ENCODE measurements at regions not wholly inside any gene's neighbourhood (a gene's known extent, or its start where the extent isn't known, plus 50 kb on each side); places are given as distances from the start of the nearest gene placed in this dataset.

GRCh38 chr2:102943251-102943650, 181.4 kb downstream of the TMEM182 start:
- TF ChIP-seq HDGF (IDR thresholded peaks at IDR 0.05; ENCODE audit: borderline replicate concordance) (no peak), ZNF384 (IDR thresholded peaks at IDR 0.05) (no peak), BHLHE40 (IDR thresholded peaks at IDR 0.05; ENCODE audit: borderline replicate concordance) (no peak), TARDBP (IDR thresholded peaks at IDR 0.05) (no peak), FOXM1 (IDR thresholded peaks at IDR 0.05; ENCODE audit: borderline replicate concordance) (no peak), FOXA1 (IDR thresholded peaks at IDR 0.05) (no peak), NFRKB (IDR thresholded peaks at IDR 0.05) (no peak), LEF1 (IDR thresholded peaks at IDR 0.05; ENCODE audit: borderline replicate concordance) (no peak), ARNT (IDR thresholded peaks at IDR 0.05) (no peak), ELF4 (IDR thresholded peaks at IDR 0.05) (no peak), SUZ12 (IDR thresholded peaks at IDR 0.05) (no peak)
- TF ChIP-seq, protein P1, sequence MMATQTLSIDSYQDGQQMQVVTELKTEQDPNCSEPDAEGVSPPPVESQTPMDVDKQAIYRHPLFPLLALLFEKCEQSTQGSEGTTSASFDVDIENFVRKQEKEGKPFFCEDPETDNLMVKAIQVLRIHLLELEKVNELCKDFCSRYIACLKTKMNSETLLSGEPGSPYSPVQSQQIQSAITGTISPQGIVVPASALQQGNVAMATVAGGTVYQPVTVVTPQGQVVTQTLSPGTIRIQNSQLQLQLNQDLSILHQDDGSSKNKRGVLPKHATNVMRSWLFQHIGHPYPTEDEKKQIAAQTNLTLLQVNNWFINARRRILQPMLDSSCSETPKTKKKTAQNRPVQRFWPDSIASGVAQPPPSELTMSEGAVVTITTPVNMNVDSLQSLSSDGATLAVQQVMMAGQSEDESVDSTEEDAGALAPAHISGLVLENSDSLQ (IDR thresholded peaks at IDR 0.05) = no peak
- ChIA-PET POLR2A (no interaction called here), CTCF (no interaction called here)
- no peak for DNase-seq (ENCODE audit: extremely low spot score)

DNA sequence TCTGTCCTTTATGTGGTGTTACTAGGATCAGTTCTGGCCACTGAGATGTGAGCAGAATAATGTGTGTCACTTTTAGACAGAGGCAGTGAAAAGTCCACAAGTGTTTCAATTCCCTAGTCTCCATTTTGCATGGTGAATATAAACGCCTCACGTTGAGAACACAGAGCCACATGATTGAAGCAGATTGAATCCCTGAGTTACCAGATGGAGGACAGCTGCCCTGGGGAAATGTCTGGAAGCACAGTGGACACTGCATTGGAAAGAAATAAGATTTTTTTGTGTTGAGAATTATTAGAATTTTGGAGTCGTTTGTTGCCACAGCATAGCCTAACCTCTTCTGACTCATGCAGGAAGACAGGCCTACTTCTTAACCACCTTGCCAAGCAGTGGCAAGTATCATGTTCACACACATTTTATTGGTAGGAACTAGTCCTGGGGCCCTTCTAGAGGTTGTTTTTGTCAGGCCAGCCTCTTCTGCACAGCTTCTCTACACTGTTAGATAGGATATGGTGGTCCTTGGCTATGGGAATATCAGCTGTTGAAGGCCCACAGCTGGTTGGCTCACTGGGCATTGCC, 188.6 kb downstream of the TMEM182 start:
- no peak for DNase-seq (ENCODE audit: extremely low spot score)
- POLR2A ChIA-PET = no interaction called here
- CTCF ChIA-PET = no interaction called here
- no peak for TF ChIP-seq FOXA1 (IDR thresholded peaks at IDR 0.05)

DNA sequence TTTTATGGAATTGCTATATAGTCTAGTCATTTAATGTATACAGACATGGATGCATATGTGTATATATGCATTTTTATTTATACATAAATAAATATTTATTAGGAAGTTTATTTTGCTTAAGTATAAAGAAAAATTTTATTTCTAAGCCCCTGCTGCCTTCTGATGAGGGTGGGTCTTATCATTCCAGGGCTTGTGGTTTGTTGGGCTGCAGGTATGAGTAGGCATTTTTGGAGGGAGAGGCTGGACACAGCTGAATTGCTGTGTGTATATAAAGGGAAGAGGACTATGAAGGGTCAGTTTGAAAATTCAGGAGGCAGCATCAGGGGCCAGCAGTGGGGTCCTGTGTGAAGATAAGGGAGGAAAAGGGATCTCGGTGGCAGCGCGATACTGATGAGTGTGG, 189.4 kb downstream of the TMEM182 start:
- no peak for DNase-seq (ENCODE audit: extremely low spot score)
- ChIA-PET POLR2A (no interaction called here), CTCF (no interaction called here)
- TF ChIP-seq FOXM1 (IDR thresholded peaks at IDR 0.05; ENCODE audit: borderline replicate concordance) (no peak), FOXK2 (IDR thresholded peaks at IDR 0.05) (no peak), SUZ12 (IDR thresholded peaks at IDR 0.05) (no peak), BHLHE40 (IDR thresholded peaks at IDR 0.05; ENCODE audit: borderline replicate concordance) (no peak), L3MBTL2 (conservative IDR thresholded peaks at IDR 0.05) (no peak), ZNF384 (IDR thresholded peaks at IDR 0.05) (no peak), SP1 (IDR thresholded peaks at IDR 0.05) (no peak), NFRKB (IDR thresholded peaks at IDR 0.05) (no peak), FOXA1 (IDR thresholded peaks at IDR 0.05) (no peak), CTBP1 (IDR thresholded peaks at IDR 0.05; ENCODE audit: borderline replicate concordance) (no peak), ELF4 (IDR thresholded peaks at IDR 0.05) (no peak), LEF1 (IDR thresholded peaks at IDR 0.05; ENCODE audit: borderline replicate concordance) (no peak), TARDBP (IDR thresholded peaks at IDR 0.05) (no peak), ARNT (IDR thresholded peaks at IDR 0.05) (no peak), HDGF (IDR thresholded peaks at IDR 0.05; ENCODE audit: borderline replicate concordance) (no peak)
- TF ChIP-seq, protein P1 (IDR thresholded peaks at IDR 0.05) = no peak

DNA sequence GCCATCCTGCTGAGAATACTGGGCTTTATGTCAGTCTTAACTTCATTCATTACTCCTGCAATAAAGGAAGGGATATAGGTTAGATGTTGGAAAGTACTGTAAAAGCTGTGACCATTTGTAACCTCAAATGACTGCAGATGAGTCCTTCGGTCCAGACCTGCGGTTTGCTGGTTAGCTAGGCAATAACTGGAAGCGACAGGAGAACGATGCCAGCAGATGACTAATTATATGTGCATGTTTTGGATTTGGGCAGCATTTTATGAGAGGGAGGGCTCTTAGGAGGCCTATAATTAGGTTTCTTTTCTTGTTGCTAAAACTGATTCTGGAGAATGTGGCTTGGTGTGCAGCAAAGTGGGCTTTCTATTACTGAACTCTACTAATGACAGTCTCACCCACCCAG, 205.6 kb downstream of the TMEM182 start:
- TF ChIP-seq HDGF (IDR thresholded peaks at IDR 0.05; ENCODE audit: borderline replicate concordance) (no peak), FOXK2 (IDR thresholded peaks at IDR 0.05) (no peak), TARDBP (IDR thresholded peaks at IDR 0.05) (no peak), NFRKB (IDR thresholded peaks at IDR 0.05) (no peak), ELF4 (IDR thresholded peaks at IDR 0.05) (no peak), FOXM1 (IDR thresholded peaks at IDR 0.05; ENCODE audit: borderline replicate concordance) (no peak), ARNT (IDR thresholded peaks at IDR 0.05) (no peak), FOXA1 (IDR thresholded peaks at IDR 0.05) (no peak), L3MBTL2 (conservative IDR thresholded peaks at IDR 0.05) (no peak), LEF1 (IDR thresholded peaks at IDR 0.05; ENCODE audit: borderline replicate concordance) (no peak), SP1 (IDR thresholded peaks at IDR 0.05) (no peak), SUZ12 (IDR thresholded peaks at IDR 0.05) (no peak)
- no peak for DNase-seq (ENCODE audit: extremely low spot score)
- ChIA-PET CTCF (no interaction called here), POLR2A (no interaction called here)

- POLR2A ChIA-PET = no interaction called here
- CTCF ChIA-PET = no interaction called here
- TF ChIP-seq HDGF (IDR thresholded peaks at IDR 0.05; ENCODE audit: borderline replicate concordance) = no peak
- no peak for TF ChIP-seq ZNF384 (IDR thresholded peaks at IDR 0.05)
- no peak for TF ChIP-seq FOXM1 (IDR thresholded peaks at IDR 0.05; ENCODE audit: borderline replicate concordance)
- TF ChIP-seq ELF4 (IDR thresholded peaks at IDR 0.05) = no peak
- TF ChIP-seq FOXK2 (IDR thresholded peaks at IDR 0.05) = no peak
- TF ChIP-seq NFRKB (IDR thresholded peaks at IDR 0.05) = no peak
- TF ChIP-seq CTBP1 (IDR thresholded peaks at IDR 0.05; ENCODE audit: borderline replicate concordance) = no peak
- TF ChIP-seq, protein P1 (IDR thresholded peaks at IDR 0.05) = no peak
- TF ChIP-seq TARDBP (IDR thresholded peaks at IDR 0.05) = no peak
- no peak for TF ChIP-seq BHLHE40 (IDR thresholded peaks at IDR 0.05; ENCODE audit: borderline replicate concordance)
- no peak for TF ChIP-seq LEF1 (IDR thresholded peaks at IDR 0.05; ENCODE audit: borderline replicate concordance)
- DNase-seq (ENCODE audit: extremely low spot score) = no peak
Observed at GRCh38 chr2:102968375-102968774, 206.5 kb downstream of the TMEM182 start.

GRCh38 chr2:102971701-102972100, 209.9 kb downstream of the TMEM182 start:
- DNase-seq (ENCODE audit: extremely low spot score) = no peak
- ChIA-PET POLR2A (no interaction called here), CTCF (no interaction called here)
- TF ChIP-seq FOXA1 (IDR thresholded peaks at IDR 0.05) = no peak
- TF ChIP-seq BHLHE40 (IDR thresholded peaks at IDR 0.05; ENCODE audit: borderline replicate concordance) = no peak
- TF ChIP-seq TARDBP (IDR thresholded peaks at IDR 0.05) = no peak
- no peak for TF ChIP-seq CTBP1 (IDR thresholded peaks at IDR 0.05; ENCODE audit: borderline replicate concordance)
- no peak for TF ChIP-seq FOXK2 (IDR thresholded peaks at IDR 0.05)
- no peak for TF ChIP-seq NFRKB (IDR thresholded peaks at IDR 0.05)
- TF ChIP-seq SUZ12 (IDR thresholded peaks at IDR 0.05) = no peak
- no peak for TF ChIP-seq LEF1 (IDR thresholded peaks at IDR 0.05; ENCODE audit: borderline replicate concordance)
- TF ChIP-seq FOXM1 (IDR thresholded peaks at IDR 0.05; ENCODE audit: borderline replicate concordance) = no peak
- TF ChIP-seq ZNF384 (IDR thresholded peaks at IDR 0.05) = no peak
- TF ChIP-seq HDGF (IDR thresholded peaks at IDR 0.05; ENCODE audit: borderline replicate concordance) = no peak
